ENCODE measurements at regions not wholly inside any gene's neighbourhood (a gene's known extent, or its start where the extent isn't known, plus 50 kb on each side); places are given as distances from the start of the nearest gene placed in this dataset.

DNA sequence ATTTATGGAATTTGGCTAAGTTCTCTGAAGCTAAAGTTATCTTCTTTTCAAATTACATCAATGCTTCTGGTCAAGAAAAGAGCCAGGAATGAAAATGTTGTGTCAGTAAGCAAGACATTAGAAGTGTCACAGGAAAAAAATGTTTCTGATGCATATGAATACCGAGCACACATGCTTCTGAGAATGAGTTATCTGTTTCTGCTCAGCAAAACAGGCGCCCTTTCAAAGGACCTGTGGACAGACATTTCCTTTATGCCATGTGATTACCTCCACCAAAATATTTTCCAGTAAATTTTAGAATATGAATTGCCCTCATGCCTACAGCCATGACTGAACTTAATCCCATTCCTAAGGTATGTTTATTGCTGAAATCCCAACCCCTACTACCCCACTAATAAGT is 55.4 kb upstream of the RNF180 start:
- CTCF ChIA-PET: no interaction called here
- Mint-ChIP-seq H3K9me3 (peaks cover 28% of the 10 kb centered on the region), H3K4me1 (ENCODE audit: low read depth) (no peaks in the 10 kb centered on the region), H3K27me3 (no peaks in the 10 kb centered on the region), H3K36me3 (no peaks in the 10 kb centered on the region), H3K4me3 (no peak overlapping the region), H3K27ac (no peak overlapping the region)
- no peak for DNase-seq
- intact Hi-C loops (cut with micrococcal nuclease): no loop called here
- POLR2A ChIA-PET: no interaction called here

GRCh38 chr5:64108674-64109073 is 57.0 kb upstream of the RNF180 start:
- Mint-ChIP-seq H3K27ac (no peak overlapping the region), H3K9me3 (peaks cover 30% of the 10 kb centered on the region), H3K4me1 (ENCODE audit: low read depth) (no peaks in the 10 kb centered on the region), H3K36me3 (no peaks in the 10 kb centered on the region), H3K4me3 (no peak overlapping the region), H3K27me3 (no peaks in the 10 kb centered on the region)
- POLR2A ChIA-PET: no interaction called here
- CTCF ChIA-PET: no interaction called here
- intact Hi-C loops (cut with micrococcal nuclease): no loop called here
- no peak for DNase-seq

GRCh38 chr5:64100203-64100602 is 65.4 kb upstream of the RNF180 start:
- CTCF ChIA-PET: no interaction called here
- no peak overlapping the region for H3K4me3 Mint-ChIP-seq
- H3K36me3 Mint-ChIP-seq: no peaks in the 10 kb centered on the region
- DNase-seq: no peak
- POLR2A ChIA-PET: no interaction called here
- peaks cover 12% of the 10 kb centered on the region for H3K9me3 Mint-ChIP-seq
- intact Hi-C loops (cut with micrococcal nuclease): no loop called here
- H3K27ac Mint-ChIP-seq: no peak overlapping the region
- no peaks in the 10 kb centered on the region for H3K27me3 Mint-ChIP-seq
- H3K4me1 Mint-ChIP-seq (ENCODE audit: low read depth): no peaks in the 10 kb centered on the region

DNA sequence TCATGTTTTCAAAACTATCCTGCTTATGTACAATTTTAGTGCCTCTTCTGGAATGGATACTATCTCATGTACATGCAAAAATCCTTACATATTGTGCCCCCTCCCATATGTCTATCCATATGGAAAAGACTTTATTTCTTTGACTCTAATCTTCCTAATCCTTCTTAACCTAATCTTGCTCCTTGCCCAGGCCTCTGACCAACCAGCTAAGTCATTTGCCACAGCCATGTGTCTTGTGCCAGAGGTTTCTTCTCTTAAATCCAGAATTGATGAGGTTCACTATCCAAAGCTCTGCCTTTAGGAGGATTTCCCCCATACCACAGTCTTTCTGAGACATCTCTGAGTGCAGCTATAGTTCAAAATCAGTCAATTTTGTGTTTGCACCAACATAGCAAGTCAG is 68.9 kb upstream of the RNF180 start:
- no peak for DNase-seq
- Mint-ChIP-seq H3K9me3 (peaks cover 11% of the 10 kb centered on the region), H3K4me1 (ENCODE audit: low read depth) (no peaks in the 10 kb centered on the region), H3K36me3 (no peaks in the 10 kb centered on the region), H3K27ac (no peak overlapping the region), H3K4me3 (no peak overlapping the region), H3K27me3 (no peaks in the 10 kb centered on the region)
- intact Hi-C loops (cut with micrococcal nuclease): no loop called here
- ChIA-PET CTCF (no interaction called here), POLR2A (no interaction called here)

DNA sequence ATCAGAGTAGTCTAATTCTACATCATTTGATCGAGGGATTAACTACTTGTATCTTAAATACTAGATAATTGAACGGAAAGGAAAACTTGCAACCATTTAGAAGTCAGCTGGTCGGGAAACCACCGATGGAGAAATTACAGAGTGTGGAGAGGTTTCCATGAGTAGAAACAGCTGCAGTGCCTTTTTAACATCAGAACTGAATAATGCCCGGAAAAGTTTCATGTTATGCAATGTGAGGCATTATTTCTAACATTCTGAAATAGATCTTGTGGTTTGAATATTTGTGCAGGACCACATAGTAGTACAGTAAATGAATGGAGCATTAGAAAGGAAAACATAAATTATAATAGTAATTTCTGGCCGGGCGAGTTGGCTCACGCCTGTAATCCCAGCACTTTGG is 88.1 kb upstream of the RNF180 start:
- no peaks in the 10 kb centered on the region for H3K27me3 Mint-ChIP-seq
- H3K36me3 Mint-ChIP-seq: no peaks in the 10 kb centered on the region
- no peak for DNase-seq
- no peak overlapping the region for H3K27ac Mint-ChIP-seq
- intact Hi-C loops (cut with micrococcal nuclease): no loop called here
- no peaks in the 10 kb centered on the region for H3K4me1 Mint-ChIP-seq (ENCODE audit: low read depth)
- H3K9me3 Mint-ChIP-seq: no peaks in the 10 kb centered on the region
- POLR2A ChIA-PET: interaction anchor here (0.5 kb wide), 1 partner anchor 1079 kb away, joined by 3 read pairs; no protein-coding TSS in a partner anchor
- H3K4me3 Mint-ChIP-seq: no peak overlapping the region
- CTCF ChIA-PET: no interaction called here

DNA sequence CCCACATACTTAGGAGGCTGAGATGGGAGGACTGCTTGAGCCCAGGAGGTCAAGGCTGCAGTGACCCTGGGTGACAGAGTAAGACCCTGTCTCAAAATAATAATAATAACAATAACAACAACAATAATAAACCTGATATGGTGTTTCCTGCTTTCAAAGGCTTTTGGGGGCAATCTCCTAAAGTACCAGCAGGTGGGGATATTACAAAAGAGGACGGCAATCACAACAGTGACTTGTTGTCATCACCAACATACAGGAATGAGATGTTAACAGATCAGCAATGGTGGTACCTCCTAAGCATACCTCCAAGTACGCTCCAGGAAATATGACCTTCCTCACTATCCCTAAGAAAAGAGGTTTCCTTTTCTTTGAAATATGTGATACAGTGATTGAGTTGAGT is 91.1 kb upstream of the RNF180 start:
- Mint-ChIP-seq H3K27me3 (no peaks in the 10 kb centered on the region), H3K36me3 (no peaks in the 10 kb centered on the region), H3K4me3 (no peak overlapping the region), H3K4me1 (ENCODE audit: low read depth) (no peaks in the 10 kb centered on the region), H3K9me3 (no peaks in the 10 kb centered on the region), H3K27ac (no peak overlapping the region)
- intact Hi-C loops (cut with micrococcal nuclease): loop anchor here (5.0 kb wide), 1 partner anchor 708 kb away; no protein-coding TSS in a partner anchor
- POLR2A ChIA-PET: no interaction called here
- DNase-seq: no peak
- CTCF ChIA-PET: no interaction called here

- Mint-ChIP-seq H3K4me3 (no peak overlapping the region), H3K27me3 (no peaks in the 10 kb centered on the region), H3K36me3 (no peaks in the 10 kb centered on the region), H3K4me1 (ENCODE audit: low read depth) (no peaks in the 10 kb centered on the region), H3K27ac (no peak overlapping the region), H3K9me3 (no peaks in the 10 kb centered on the region)
- no peak for DNase-seq
- POLR2A ChIA-PET: no interaction called here
- intact Hi-C loops (cut with micrococcal nuclease): no loop called here
- CTCF ChIA-PET: no interaction called here
These were observed 96.2 kb upstream of the RNF180 start for GRCh38 chr5:64069486-64069885.

- DNase-seq: no peak
- Mint-ChIP-seq H3K27ac (no peak overlapping the region), H3K9me3 (peaks cover 16% of the 10 kb centered on the region), H3K4me1 (ENCODE audit: low read depth) (no peaks in the 10 kb centered on the region), H3K36me3 (no peaks in the 10 kb centered on the region), H3K4me3 (no peak overlapping the region), H3K27me3 (no peaks in the 10 kb centered on the region)
- POLR2A ChIA-PET: no interaction called here
- intact Hi-C loops (cut with micrococcal nuclease): no loop called here
- CTCF ChIA-PET: no interaction called here
These were observed 88.1 kb upstream of the HTR1A start for GRCh38 chr5:64050296-64050695.

- CTCF ChIA-PET: no interaction called here
- POLR2A ChIA-PET: no interaction called here
- peaks cover 25% of the 10 kb centered on the region for H3K9me3 Mint-ChIP-seq
- no peaks in the 10 kb centered on the region for H3K27me3 Mint-ChIP-seq
- H3K27ac Mint-ChIP-seq: no peak overlapping the region
- H3K4me3 Mint-ChIP-seq: no peak overlapping the region
- H3K4me1 Mint-ChIP-seq (ENCODE audit: low read depth): no peaks in the 10 kb centered on the region
- intact Hi-C loops (cut with micrococcal nuclease): no loop called here
- H3K36me3 Mint-ChIP-seq: no peaks in the 10 kb centered on the region
- no peak for DNase-seq
These were observed 78.2 kb upstream of the HTR1A start for GRCh38 chr5:64040490-64040889.

- ChIA-PET CTCF (no interaction called here), POLR2A (no interaction called here)
- Mint-ChIP-seq H3K36me3 (no peaks in the 10 kb centered on the region), H3K4me1 (ENCODE audit: low read depth) (no peaks in the 10 kb centered on the region), H3K4me3 (no peak overlapping the region), H3K27me3 (no peaks in the 10 kb centered on the region), H3K9me3 (no peaks in the 10 kb centered on the region), H3K27ac (no peak overlapping the region)
- intact Hi-C loops (cut with micrococcal nuclease): no loop called here
- DNase-seq: no peak
These were observed 64.2 kb upstream of the HTR1A start for GRCh38 chr5:64026493-64026892.

DNA sequence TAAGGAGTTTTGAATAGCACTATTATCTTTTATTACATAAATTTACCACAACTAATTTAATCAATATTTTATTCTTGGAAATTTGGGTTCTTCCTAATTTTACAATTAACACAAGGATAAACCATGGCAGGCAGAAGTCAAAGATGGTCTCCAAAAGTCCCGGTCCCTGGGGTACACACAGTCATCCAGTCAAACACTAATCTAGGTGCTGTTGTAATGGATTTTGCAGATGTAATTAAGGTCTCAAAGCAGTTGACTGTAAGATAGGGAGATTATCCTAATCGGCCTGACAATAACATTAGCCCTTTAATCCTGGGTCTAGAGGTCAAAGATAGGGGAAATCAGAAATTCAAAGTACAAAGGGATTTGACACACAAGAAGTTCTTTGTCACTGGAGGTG is 57.5 kb upstream of the HTR1A start:
- no peaks in the 10 kb centered on the region for H3K27me3 Mint-ChIP-seq
- POLR2A ChIA-PET: no interaction called here
- H3K27ac Mint-ChIP-seq: no peak overlapping the region
- H3K9me3 Mint-ChIP-seq: peaks cover 3% of the 10 kb centered on the region
- no peaks in the 10 kb centered on the region for H3K4me1 Mint-ChIP-seq (ENCODE audit: low read depth)
- H3K4me3 Mint-ChIP-seq: no peak overlapping the region
- no peaks in the 10 kb centered on the region for H3K36me3 Mint-ChIP-seq
- CTCF ChIA-PET: no interaction called here
- intact Hi-C loops (cut with micrococcal nuclease): no loop called here
- DNase-seq: no peak

DNA sequence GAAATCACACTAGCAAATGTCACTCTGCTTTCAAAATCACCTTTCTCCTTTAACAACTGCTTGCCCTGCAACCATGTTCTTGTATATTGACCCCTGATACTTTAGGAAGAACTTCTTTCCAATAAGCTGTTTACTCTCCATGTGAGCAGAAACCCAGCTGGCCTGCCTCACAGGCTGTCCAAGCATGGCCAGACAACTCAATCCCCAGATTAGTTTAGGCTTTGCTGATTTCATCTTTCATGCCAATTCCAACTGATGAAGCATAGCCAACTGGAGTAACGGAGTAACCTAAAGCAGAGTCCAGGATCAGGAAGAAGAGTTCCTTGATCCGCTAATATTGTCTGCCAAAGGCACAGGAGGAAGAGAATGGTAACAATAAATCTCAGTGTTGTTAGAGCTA is 56.7 kb upstream of the HTR1A start:
- POLR2A ChIA-PET: no interaction called here

GRCh38 chr5:64015824-64016223 is 53.6 kb upstream of the HTR1A start:
- intact Hi-C loops (cut with micrococcal nuclease): no loop called here
- CTCF ChIA-PET: no interaction called here
- Mint-ChIP-seq H3K27me3 (no peaks in the 10 kb centered on the region), H3K4me3 (no peak overlapping the region), H3K4me1 (ENCODE audit: low read depth) (no peaks in the 10 kb centered on the region), H3K9me3 (peaks cover 3% of the 10 kb centered on the region), H3K36me3 (no peaks in the 10 kb centered on the region), H3K27ac (no peak overlapping the region)
- POLR2A ChIA-PET: interaction anchor here (1.7 kb wide), 1 partner anchor 14 kb away, joined by 3 read pairs; no protein-coding TSS in a partner anchor
- DNase-seq: no peak

More for the DNA sequence above, 56.7 kb upstream of the HTR1A start:
- Mint-ChIP-seq H3K4me1 (ENCODE audit: low read depth) (no peaks in the 10 kb centered on the region), H3K9me3 (peaks cover 3% of the 10 kb centered on the region), H3K4me3 (no peak overlapping the region), H3K27ac (no peak overlapping the region), H3K36me3 (no peaks in the 10 kb centered on the region), H3K27me3 (no peaks in the 10 kb centered on the region)
- CTCF ChIA-PET: no interaction called here
- intact Hi-C loops (cut with micrococcal nuclease): no loop called here
- no peak for DNase-seq
